Activated CD4-positive, alpha-beta T cell treated with anti-CD3 and anti-CD28 coated beads, Interleukin-2, amount 50 U/mL, for 48 hours (primary cell): ENCODE measurements at regions not wholly inside any gene's neighbourhood (a gene's known extent, or its start where the extent isn't known, plus 50 kb on each side); places are given as distances from the start of the nearest gene placed in this dataset.

Source experiments
- DNase-seq, 2 experiments: peaks; one replicate each; pipeline ENCODE4 v3.0.0-alpha.2; 2020

DNA sequence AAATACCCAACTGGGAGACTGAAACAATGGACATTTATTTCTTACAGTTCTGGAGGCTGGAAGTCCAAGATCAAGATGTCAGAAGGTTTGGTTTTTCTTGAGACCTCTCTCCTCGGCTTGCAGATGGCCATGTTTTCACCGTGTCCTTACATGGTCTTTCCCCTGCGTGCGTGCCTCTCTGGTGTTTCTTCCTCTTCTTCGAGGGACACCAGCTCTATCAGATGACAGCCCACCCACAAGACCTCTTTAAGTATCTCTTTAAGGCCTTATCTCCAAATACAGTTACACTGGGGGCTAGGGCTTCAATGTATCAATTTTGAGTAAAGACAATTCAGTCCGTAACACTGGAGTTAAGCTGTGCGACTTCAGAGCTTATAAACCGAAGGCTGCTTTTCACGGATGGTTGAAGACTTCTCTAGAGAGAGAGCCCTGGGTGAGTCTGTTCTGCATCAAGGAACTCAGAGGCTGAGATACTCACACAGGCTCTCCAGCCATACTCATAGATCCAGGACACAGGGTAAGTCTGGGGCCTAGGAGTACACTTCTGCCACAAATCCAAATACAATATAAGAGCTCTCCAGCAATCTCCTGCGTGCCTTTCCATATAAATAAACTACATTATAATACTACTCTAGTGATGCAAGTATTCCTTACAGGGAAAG is 339.9 kb upstream of the PKDCC start:
- no peak for DNase-seq

DNA sequence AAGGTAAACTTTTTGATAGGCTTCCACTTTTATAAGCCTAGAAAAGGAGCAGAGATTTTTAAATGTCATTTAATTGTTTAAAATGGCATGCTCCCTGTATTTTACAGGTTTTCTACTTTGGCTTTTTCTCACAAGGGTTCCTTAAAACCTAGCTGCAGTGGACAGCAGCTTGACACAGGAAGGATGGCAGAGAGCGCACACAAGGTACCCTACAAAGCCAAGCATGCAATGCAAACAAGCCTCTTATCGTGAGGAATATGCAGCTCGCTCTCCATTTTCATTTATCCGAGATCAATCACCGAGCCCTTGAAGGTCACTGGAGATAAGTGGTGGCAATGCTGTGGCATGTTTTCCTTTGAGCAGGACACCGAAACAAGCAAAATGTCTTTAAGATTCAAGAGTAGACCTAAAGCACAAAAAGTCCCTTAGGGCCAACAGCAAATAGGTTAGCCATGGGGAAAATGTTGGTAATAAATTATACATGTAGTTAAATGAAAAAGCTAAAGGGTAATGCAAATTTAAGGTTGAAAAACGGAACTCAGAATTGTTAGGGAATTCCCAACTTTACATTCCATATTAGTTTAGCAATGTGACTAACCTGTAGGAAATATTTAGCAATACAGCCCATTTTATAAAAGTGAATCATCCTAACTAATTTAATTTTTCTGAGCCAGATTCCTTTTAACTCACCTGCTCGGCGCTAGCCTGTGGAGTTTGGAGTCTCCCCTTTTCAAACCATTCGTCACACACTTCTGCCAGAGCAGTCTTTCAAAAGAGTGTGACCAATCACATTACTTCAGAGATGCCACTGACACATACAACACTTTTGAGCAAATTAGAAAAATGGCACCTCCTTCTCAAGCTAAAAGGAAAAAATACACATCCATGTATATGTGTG is 337.9 kb upstream of the PKDCC start:
- no peak for DNase-seq

GRCh38 chr2:41710944-41711343 is 336.9 kb upstream of the PKDCC start:
- no peak for DNase-seq

DNA sequence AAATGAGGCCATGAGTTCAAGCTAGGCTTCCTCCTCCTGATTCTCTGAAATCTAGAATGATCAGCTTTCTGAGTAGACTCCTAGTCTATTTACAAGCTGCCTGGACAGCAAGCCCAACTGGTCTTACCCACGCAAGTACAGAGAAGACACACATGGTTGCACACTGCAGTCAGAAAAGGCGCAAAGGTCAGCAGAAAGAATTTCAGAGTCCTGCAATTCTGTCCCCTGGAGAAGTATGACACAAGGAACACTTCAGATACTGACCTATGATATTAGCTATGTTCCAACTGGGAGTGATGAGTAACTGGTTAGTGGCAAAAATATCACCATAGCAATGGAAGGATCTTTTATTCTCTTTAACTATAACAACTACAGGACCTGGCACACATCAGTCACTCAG is 336.1 kb upstream of the PKDCC start:
- DNase-seq, result no peak

DNA sequence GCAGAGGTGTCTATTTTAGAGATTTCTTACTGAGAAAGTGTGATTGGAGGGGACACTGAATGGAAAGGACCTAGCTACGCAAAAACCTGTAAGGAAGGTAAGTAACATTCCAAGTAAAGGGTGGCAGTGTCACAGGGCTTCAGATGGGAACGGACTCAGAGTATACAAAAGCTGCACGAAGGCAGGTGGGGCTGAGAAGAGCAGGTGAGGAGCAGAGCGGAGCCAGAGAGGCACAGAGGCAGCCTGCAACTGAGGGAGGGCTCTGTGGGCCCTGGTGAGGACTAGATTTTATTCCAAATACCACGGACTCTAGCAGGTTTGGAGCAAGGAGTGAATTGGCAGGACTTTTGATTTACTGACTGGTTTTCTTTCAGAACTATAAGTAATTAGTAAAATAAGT is 331.3 kb upstream of the PKDCC start:
- DNase-seq, result no peak

GRCh38 chr2:41717839-41718238 is 330.0 kb upstream of the PKDCC start:
- no peak for DNase-seq

- DNase-seq, result no peak
Observed at GRCh38 chr2:41718705-41719104, 329.1 kb upstream of the PKDCC start.

- DNase-seq, result no peak
Observed at GRCh38 chr2:41719756-41720155, 328.1 kb upstream of the PKDCC start.

DNA sequence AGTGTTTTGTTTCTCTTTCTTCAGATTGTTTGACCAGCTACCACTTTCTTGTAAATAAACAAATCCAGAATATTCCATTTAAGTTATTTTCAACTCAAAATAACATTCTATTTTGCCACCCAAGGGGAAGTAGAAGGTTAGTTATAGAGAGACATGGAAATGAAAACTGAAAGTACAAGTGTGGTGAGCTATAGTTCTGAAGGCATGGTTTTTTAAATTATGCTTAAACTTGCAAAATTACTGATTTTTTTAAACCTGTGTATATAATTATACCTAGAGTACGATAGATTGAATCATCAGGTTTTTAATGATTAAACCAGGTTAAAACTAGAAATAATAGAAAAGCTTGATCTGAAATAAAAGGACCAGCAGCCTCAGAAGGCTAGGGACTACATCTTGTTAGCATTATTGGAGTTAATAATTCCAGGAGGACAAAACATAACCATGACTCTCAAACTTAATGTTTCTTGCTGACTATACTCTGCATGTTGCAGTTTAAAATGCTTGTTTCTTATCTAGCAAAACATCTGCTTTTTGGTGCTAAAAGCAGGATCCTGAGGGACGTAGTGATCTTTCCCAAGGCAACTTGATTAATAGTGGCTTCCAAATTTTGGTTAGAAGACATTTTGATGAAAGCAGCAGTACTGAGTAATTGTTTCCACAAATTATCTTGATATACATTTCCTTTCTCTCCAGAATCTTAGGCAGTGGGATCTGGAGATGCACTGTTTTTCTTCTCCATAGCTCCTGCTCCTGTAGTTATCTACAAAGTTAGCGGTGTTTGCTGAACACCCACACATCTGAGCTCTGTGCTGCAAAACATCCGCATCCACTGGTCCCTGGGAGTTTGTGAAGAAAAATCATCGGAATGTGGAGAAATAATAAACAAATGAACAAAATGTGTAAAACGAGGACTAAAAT is 327.2 kb upstream of the PKDCC start:
- DNase-seq, result no peak

- no peak for DNase-seq
Observed at GRCh38 chr2:41722668-41723369, 325.0 kb upstream of the PKDCC start.

- DNase-seq, result no peak
Observed at GRCh38 chr2:41723526-41723925, 324.3 kb upstream of the PKDCC start.

- no peak for DNase-seq
Observed at GRCh38 chr2:41724465-41724864, 323.4 kb upstream of the PKDCC start.

GRCh38 chr2:41725901-41726300 is 321.9 kb upstream of the PKDCC start:
- DNase-seq, result no peak

DNA sequence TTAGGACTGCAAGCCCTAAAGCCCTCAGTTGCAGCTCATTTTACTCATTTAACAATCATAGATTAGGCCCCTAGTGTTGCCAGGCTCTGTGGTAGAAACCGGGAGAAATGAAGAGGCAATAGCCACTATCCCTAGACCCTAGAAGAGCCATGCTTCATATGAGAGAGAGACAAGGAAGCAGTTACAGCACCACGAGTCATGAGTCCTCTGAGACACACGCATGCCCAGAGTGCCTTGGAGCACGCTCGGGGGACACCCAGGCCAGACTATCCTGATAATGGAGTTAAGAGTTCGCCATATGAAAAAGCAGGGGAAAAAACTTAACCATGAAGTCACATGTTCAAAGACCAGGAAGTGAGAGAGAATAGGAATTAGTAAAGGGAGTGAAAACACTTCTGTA is 321.5 kb upstream of the PKDCC start:
- DNase-seq, result no peak

DNA sequence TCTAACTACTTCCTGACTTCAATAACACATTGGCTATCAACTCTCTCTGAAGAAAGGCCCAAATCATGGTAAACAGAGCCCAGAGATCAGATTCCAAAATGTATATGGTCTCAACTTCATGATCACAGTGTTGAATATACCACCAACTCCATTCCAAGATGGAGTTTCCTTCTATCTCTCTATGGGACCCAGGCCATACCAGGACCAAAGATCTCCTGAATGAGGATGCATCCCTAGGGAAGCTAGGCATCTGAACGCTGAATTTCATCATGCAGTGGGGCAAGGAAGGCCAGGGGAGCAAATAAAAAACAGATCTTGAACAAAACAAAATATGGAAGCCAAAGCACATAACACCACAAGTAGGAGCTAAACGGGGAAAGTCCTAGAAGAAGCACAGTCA is 320.7 kb upstream of the PKDCC start:
- DNase-seq, result no peak

- no peak for DNase-seq
Observed at GRCh38 chr2:41727711-41728110, 320.1 kb upstream of the PKDCC start.

DNA sequence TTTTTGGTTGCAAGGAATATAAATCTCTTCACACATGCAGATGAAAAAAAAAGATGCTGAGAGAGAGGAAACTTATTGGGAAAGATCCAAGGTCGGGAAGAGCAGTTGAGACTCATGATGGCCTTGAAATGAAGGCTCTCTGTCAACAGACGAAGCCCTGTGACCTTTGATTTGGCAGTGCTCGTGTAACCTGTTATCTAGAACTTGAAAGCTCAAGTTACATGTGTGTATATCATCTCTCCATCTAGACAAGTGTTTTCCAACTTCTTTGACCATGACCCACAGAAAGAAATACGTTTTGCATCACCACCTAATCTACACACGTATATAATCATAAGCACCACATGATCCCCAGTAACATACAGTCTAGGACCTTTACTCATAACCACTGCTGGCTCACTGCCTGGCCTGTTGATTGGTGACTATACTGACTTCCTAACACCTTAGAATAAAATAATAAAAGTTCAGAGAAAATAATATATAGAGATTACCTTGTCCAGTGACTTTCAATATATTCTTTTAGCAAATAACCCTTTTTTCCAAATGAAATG is 319.0 kb upstream of the PKDCC start:
- DNase-seq, result no peak

- DNase-seq, result no peak
Observed at GRCh38 chr2:41729800-41730364, 317.9 kb upstream of the PKDCC start.

GRCh38 chr2:41735006-41735405 is 312.8 kb upstream of the PKDCC start:
- DNase-seq, result no peak

- no peak for DNase-seq
Observed at GRCh38 chr2:41735476-41735875, 312.3 kb upstream of the PKDCC start.

GRCh38 chr2:41736105-41736567 is 311.7 kb upstream of the PKDCC start:
- DNase-seq, result no peak

- no peak for DNase-seq
Observed at GRCh38 chr2:41736586-41736985, 311.2 kb upstream of the PKDCC start.
